Kidney (tissue), 13 donors: ENCODE measurements at regions not wholly inside any gene's neighbourhood (a gene's known extent, or its start where the extent isn't known, plus 50 kb on each side); places are given as distances from the start of the nearest gene placed in this dataset.

ENCODE experiments used
- DNase-seq, 5 donors: peaks; one replicate each; pipeline ENCODE4 v3.0.0-alpha.2; 2013 to 2020
- FAIRE-seq: peaks from 2 replicates; lab custom pipeline; 2012; peaks lifted over from hg19 to GRCh38; lab: Jason Lieb, UNC
- H3K27ac ChIP-seq, 2 donors: one replicate each; pipeline ENCODE4 v1.7.0; 2013; ENCODE audit warnings: low read depth in 2 of 2, low read length in 2 of 2, inconsistent platforms in 1 of 2
- H3K27me3 ChIP-seq: one replicate; pipeline ENCODE4 v1.7.1; 2013; ENCODE audit warnings: low read length, inconsistent platforms; ENCODE audit not compliant: control insufficient read depth, insufficient read depth
- H3K36me3 ChIP-seq, 3 donors: one replicate each; pipeline versions ENCODE4 v1.7.0 to v1.7.1; 2013; ENCODE audit warnings: low read length in 3 of 3, control low read depth in 1 of 3, inconsistent platforms in 1 of 3; ENCODE audit not compliant: insufficient read depth in 3 of 3, control insufficient read depth in 2 of 3
- H3K4me1 ChIP-seq, 3 donors: one replicate each; pipeline versions ENCODE4 v1.7.0 to v1.7.1; 2013; ENCODE audit warnings: low read length in 3 of 3, inconsistent platforms in 1 of 3, low read depth in 1 of 3; ENCODE audit not compliant: control insufficient read depth in 2 of 3, insufficient read depth in 2 of 3
- H3K4me3 ChIP-seq, 3 donors: one replicate each; pipeline versions ENCODE4 v1.7.0 to v1.8.1; 2013; ENCODE audit warnings: low read length in 3 of 3, control low read depth in 1 of 3, inconsistent platforms in 1 of 3
- H3K9ac ChIP-seq, 3 donors: one replicate each; pipeline versions ENCODE4 v1.7.0 to v1.7.1; 2013; ENCODE audit warnings: low read length in 3 of 3, control low read depth in 1 of 3, inconsistent platforms in 1 of 3
- H3K9me3 ChIP-seq, 3 donors: one replicate each; pipeline versions ENCODE4 v1.7.0 to v1.7.1; 2013; ENCODE audit warnings: low read length in 3 of 3, control low read depth in 1 of 3, inconsistent platforms in 1 of 3; ENCODE audit not compliant: control insufficient read depth in 2 of 3, insufficient read depth in 1 of 3
- intact Hi-C: fragments of 100-400 bp; cut with DNase I; formaldehyde crosslinking; loops from one replicate; pipeline ENCODE4 v1.11.1; 2022
- TF ChIP-seq, protein P1 (sequence below): IDR thresholded peaks from 3 replicates; pipeline ENCODE4 v1.5.1; 2012; ENCODE audit warnings: mild to moderate bottlenecking, moderate library complexity, borderline replicate concordance; ENCODE audit not compliant: insufficient read depth; ENCODE audit errors: extremely low read depth
- donor health status: control.
- donor health status: control.
- donor health status: control.
- donor health status: control.
- donor health status: control.
- donor health status: DM: yes; HTN: yes; CAD: no.
- donor health status: Normal renal cell carcinoma (clear cell type).

DNA sequence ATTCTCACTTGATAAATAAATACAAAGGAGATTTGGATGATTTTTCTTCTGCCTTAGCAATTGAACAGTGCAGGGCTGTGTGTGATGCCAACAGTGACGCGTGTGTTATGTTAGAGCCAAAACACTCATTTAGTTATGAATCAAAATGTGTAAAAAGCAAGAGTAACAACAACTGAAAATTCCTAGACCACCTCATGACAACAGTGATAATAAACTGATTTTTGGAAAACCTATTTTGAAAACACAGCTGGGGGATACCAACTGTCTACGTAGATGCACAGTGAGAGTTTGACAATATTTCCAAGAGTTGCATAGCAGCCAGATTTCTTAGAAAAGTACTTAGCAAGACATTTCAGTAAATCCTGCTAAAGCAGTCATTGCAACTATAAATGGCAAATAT lies 323.9 kb downstream of the GALR1 start:
- intact Hi-C loops, result no loop called here
- H3K4me3 ChIP-seq, result no peak overlapping the region
- no peaks in the 10 kb centered on the region for H3K9me3 ChIP-seq
- no peak for FAIRE-seq
- H3K27ac ChIP-seq, result no peak overlapping the region
- no peaks in the 10 kb centered on the region for H3K36me3 ChIP-seq
- no peak for DNase-seq
- no peak overlapping the region for H3K9ac ChIP-seq
- no peaks in the 10 kb centered on the region for H3K4me1 ChIP-seq
- TF ChIP-seq, protein P1, sequence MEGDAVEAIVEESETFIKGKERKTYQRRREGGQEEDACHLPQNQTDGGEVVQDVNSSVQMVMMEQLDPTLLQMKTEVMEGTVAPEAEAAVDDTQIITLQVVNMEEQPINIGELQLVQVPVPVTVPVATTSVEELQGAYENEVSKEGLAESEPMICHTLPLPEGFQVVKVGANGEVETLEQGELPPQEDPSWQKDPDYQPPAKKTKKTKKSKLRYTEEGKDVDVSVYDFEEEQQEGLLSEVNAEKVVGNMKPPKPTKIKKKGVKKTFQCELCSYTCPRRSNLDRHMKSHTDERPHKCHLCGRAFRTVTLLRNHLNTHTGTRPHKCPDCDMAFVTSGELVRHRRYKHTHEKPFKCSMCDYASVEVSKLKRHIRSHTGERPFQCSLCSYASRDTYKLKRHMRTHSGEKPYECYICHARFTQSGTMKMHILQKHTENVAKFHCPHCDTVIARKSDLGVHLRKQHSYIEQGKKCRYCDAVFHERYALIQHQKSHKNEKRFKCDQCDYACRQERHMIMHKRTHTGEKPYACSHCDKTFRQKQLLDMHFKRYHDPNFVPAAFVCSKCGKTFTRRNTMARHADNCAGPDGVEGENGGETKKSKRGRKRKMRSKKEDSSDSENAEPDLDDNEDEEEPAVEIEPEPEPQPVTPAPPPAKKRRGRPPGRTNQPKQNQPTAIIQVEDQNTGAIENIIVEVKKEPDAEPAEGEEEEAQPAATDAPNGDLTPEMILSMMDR, result no peak
- no peaks in the 10 kb centered on the region for H3K27me3 ChIP-seq

DNA sequence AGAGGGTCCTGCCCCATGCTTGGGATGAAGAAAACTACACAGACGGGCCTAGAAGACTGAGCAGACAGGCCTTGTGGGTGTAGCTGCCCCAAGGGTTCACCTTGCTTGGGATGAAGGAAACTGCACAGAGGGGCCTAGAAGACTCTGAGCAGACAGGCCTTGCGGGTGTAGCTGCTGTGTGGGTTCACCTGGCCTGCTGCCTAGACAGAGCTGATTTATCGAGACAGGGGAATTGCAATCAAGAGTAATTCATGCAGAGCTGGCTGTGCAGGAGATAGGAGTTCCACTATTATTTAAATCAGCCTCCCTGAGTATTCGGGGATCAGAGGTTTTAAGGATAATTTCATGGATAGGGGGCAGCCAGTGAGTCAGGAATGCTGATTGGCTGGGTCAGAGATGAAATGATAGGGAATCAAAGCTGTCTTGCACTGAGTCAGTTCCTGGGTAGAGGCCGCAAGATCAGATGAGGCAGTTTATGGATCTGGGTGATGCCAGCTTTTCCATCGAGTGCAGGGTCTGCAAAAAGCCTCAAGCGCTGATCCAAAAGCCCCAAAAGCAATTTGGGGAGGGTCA lies 341.4 kb downstream of the GALR1 start:
- Histone ChIP-seq H3K27ac (no peak overlapping the region), H3K36me3 (no peaks in the 10 kb centered on the region), H3K9ac (no peak overlapping the region), H3K27me3 (no peaks in the 10 kb centered on the region), H3K4me3 (no peak overlapping the region), H3K4me1 (no peaks in the 10 kb centered on the region), H3K9me3 (no peaks in the 10 kb centered on the region)
- FAIRE-seq, result no peak
- no peak for DNase-seq
- intact Hi-C loops, result no loop called here
- TF ChIP-seq, protein P1, result no peak

DNA sequence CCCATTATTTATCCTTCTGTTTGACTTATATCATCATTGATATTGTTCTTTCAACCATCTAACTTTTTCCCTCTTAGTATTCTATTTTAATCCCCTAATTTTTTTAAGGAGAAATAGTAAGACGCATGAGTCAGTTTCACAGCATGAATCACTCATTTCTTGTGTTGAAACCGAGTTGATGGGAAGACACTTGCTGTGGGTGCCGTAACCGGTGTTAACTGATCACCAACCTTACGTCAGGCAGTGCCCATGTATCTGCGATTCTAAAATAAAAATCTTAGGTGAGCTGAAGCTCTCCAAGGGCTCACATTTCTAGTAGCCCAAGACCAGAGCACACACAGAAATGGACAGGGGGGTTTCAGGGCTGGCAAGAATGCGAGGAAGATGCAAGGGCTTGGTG lies 348.1 kb downstream of the GALR1 start:
- Histone ChIP-seq H3K36me3 (no peaks in the 10 kb centered on the region), H3K9me3 (no peaks in the 10 kb centered on the region), H3K27ac (no peak overlapping the region), H3K9ac (no peak overlapping the region), H3K27me3 (no peaks in the 10 kb centered on the region), H3K4me3 (no peak overlapping the region), H3K4me1 (no peaks in the 10 kb centered on the region)
- FAIRE-seq (no peak), DNase-seq (no peak)
- TF ChIP-seq, protein P1, result no peak
- intact Hi-C loops, result no loop called here

DNA sequence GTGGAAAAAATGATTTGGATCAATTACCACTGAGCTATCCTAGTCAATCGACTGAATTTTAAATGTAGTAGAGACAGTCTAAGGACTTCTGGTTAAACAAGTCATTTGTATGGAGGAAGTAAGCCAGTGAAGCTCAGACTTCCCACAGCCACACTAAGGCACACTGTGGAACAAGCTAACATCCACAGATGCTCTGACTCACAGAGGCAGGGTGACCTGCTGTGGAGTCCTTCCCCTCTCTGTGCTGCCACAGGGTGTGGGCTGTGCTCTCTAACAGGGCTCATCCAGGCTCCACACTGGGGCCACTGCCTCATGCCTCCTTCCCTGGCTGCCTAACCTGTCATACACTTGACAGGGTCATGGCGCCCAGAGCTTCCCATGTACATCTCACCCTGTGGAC lies 351.0 kb downstream of the GALR1 start:
- intact Hi-C loops, result no loop called here
- Histone ChIP-seq H3K36me3 (no peaks in the 10 kb centered on the region), H3K9me3 (no peaks in the 10 kb centered on the region), H3K27me3 (no peaks in the 10 kb centered on the region), H3K9ac (no peak overlapping the region), H3K27ac (no peak overlapping the region), H3K4me3 (no peak overlapping the region), H3K4me1 (no peaks in the 10 kb centered on the region)
- TF ChIP-seq, protein P1, result no peak
- DNase-seq (no peak), FAIRE-seq (no peak)
